Osteoblast (primary cell): ENCODE measurements at regions not wholly inside any gene's neighbourhood (a gene's known extent, or its start where the extent isn't known, plus 50 kb on each side); places are given as distances from the start of the nearest gene placed in this dataset.

ENCODE experiments used
- DNase-seq: peaks from one replicate; pipeline ENCODE4 v3.0.0; 2011; ENCODE audit warnings: low spot score, mixed read lengths; ENCODE audit not compliant: insufficient read length; ENCODE audit errors: missing footprints
- H2AFZ ChIP-seq: 2 replicates; pipeline ENCODE4 v1.6.0; 2011; ENCODE audit warnings: mild to moderate bottlenecking, low read length
- H3K27ac ChIP-seq: 2 replicates; pipeline ENCODE4 v1.5.1; 2011; ENCODE audit warnings: mild to moderate bottlenecking, low read depth, low read length, moderate library complexity
- H3K27me3 ChIP-seq: 2 replicates; pipeline ENCODE4 v1.6.0; 2012; ENCODE audit warnings: mild to moderate bottlenecking, control low read depth, inconsistent platforms, low read length, moderate library complexity; ENCODE audit not compliant: insufficient read depth
- H3K36me3 ChIP-seq: 2 replicates; pipeline ENCODE4 v1.5.1; 2011; ENCODE audit warnings: mild to moderate bottlenecking, low read length, control low read depth, moderate library complexity; ENCODE audit not compliant: insufficient read depth
- H3K4me1 ChIP-seq: 2 replicates; pipeline ENCODE4 v1.5.1; 2011; ENCODE audit warnings: mild to moderate bottlenecking, low read length, control low read depth, moderate library complexity; ENCODE audit not compliant: insufficient read depth
- H3K4me2 ChIP-seq: 2 replicates; pipeline ENCODE4 v1.6.0; 2011; ENCODE audit warnings: mild to moderate bottlenecking, low read length; ENCODE audit not compliant: insufficient read depth
- H3K4me3 ChIP-seq: fragments of 200-600 bp; sonication (generic); 3 replicates; pipeline ENCODE4 v1.5.1; 2012; ENCODE audit warnings: mild to moderate bottlenecking, low read length, inconsistent platforms; ENCODE audit not compliant: insufficient read depth
- H3K79me2 ChIP-seq: 2 replicates; pipeline ENCODE4 v1.6.0; 2012; ENCODE audit warnings: mild to moderate bottlenecking, low read length, control low read depth, inconsistent platforms; ENCODE audit not compliant: insufficient read depth
- H3K9me3 ChIP-seq: 2 replicates; pipeline ENCODE4 v1.5.1; 2011; ENCODE audit warnings: low read depth, low read length, control low read depth
- H4K20me1 ChIP-seq: 2 replicates; pipeline ENCODE4 v1.6.0; 2012; ENCODE audit warnings: mild to moderate bottlenecking, low read length, control low read depth; ENCODE audit not compliant: insufficient read depth
- CTCF ChIP-seq: IDR thresholded peaks from 2 replicates; pipeline ENCODE4 v1.5.1; 2011; ENCODE audit warnings: mild to moderate bottlenecking, low read depth, low read length, moderate library complexity; ENCODE audit errors: extremely low read depth

- H3K4me2 ChIP-seq, result no peak overlapping the region
- no peaks in the 10 kb centered on the region for H4K20me1 ChIP-seq
- H3K27me3 ChIP-seq, result no peaks in the 10 kb centered on the region
- H3K27ac ChIP-seq, result no peak overlapping the region
- H3K79me2 ChIP-seq, result no peaks in the 10 kb centered on the region
- H3K36me3 ChIP-seq, result no peaks in the 10 kb centered on the region
- H2AFZ ChIP-seq, result no peak overlapping the region
- no peak for DNase-seq
- no peak overlapping the region for H3K4me3 ChIP-seq
- peaks cover 4% of the 10 kb centered on the region for H3K4me1 ChIP-seq
- no peaks in the 10 kb centered on the region for H3K9me3 ChIP-seq
- no peak for TF ChIP-seq CTCF
These were observed 180.6 kb upstream of the ARHGAP20 start for GRCh38 chr11:110892741-110893285.

- H3K27ac ChIP-seq, result no peak overlapping the region
These were observed 179.2 kb upstream of the ARHGAP20 start for GRCh38 chr11:110891411-110891810.

GRCh38 chr11:110890995-110891394 lies 178.8 kb upstream of the ARHGAP20 start:
- TF ChIP-seq CTCF, result no peak
- no peak overlapping the region for H3K4me3 ChIP-seq
- H3K27ac ChIP-seq, result no peak overlapping the region
- no peaks in the 10 kb centered on the region for H3K79me2 ChIP-seq
- no peaks in the 10 kb centered on the region for H3K9me3 ChIP-seq
- H3K4me1 ChIP-seq, result no peaks in the 10 kb centered on the region
- H4K20me1 ChIP-seq, result no peaks in the 10 kb centered on the region
- no peaks in the 10 kb centered on the region for H3K27me3 ChIP-seq
- H2AFZ ChIP-seq, result no peak overlapping the region
- DNase-seq, result no peak
- H3K36me3 ChIP-seq, result no peaks in the 10 kb centered on the region
- no peak overlapping the region for H3K4me2 ChIP-seq

More at GRCh38 chr11:110891411-110891810, 179.2 kb upstream of the ARHGAP20 start:
- Histone ChIP-seq H2AFZ (no peak overlapping the region), H3K9me3 (no peaks in the 10 kb centered on the region), H4K20me1 (no peaks in the 10 kb centered on the region), H3K79me2 (no peaks in the 10 kb centered on the region), H3K27me3 (no peaks in the 10 kb centered on the region), H3K36me3 (no peaks in the 10 kb centered on the region), H3K4me2 (no peak overlapping the region), H3K4me3 (no peak overlapping the region), H3K4me1 (peaks cover under 1% of the 10 kb centered on the region)
- no peak for TF ChIP-seq CTCF
- DNase-seq, result peak; percentile 58

DNA sequence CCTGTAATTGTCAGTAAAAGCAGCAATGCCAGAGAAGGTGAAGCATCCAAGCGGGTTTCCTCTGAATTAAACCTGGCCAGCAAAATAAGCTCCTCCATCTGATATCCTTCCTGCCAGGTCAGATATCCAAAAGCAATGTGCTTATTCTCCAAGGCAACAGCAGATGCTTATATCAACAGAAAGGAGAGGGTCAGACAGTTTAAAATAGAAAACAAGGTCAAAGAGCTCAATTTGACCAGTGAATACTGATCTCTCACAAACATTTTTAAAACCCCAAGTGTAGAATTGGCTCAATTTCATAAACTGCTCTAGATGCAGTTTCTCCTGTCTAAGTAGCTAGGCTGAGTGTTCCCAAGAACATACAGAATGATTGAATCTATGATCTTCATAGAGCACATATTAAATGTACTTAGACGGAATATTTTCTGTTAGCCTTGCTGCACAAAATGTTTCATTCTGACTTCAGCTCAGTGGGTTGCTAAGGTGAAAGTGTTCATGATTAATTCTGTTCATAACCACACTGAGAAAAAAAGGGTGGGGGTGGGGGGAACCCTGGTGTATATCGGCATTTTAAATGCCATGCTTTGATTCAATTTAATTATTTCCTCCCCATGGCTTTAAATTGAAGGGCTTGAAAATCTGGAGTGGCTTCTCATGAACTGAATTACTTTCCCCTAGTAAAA lies 174.2 kb upstream of the ARHGAP20 start:
- Histone ChIP-seq H3K27me3 (no peaks in the 10 kb centered on the region), H3K4me2 (no peak overlapping the region), H3K9me3 (no peaks in the 10 kb centered on the region), H4K20me1 (no peaks in the 10 kb centered on the region), H3K4me3 (no peak overlapping the region), H3K4me1 (no peaks in the 10 kb centered on the region), H3K27ac (no peak overlapping the region), H3K79me2 (no peaks in the 10 kb centered on the region), H2AFZ (no peak overlapping the region), H3K36me3 (no peaks in the 10 kb centered on the region)
- no peak for DNase-seq
- TF ChIP-seq CTCF, result no peak
